Breast epithelium (tissue), 3 donors: ENCODE measurements at regions not wholly inside any gene's neighbourhood (a gene's known extent, or its start where the extent isn't known, plus 50 kb on each side); places are given as distances from the start of the nearest gene placed in this dataset.

Source experiments
- CTCF ChIP-seq, 3 donors: fragments of 450-650 bp; IDR thresholded peaks; one replicate each; pipeline ENCODE4 v1.5.1; 2016 to 2017; ENCODE audit warnings: antibody characterized with exemption in 3 of 3, mild to moderate bottlenecking in 3 of 3, moderate library complexity in 3 of 3
- POLR2A ChIP-seq: fragments of 450-650 bp; IDR thresholded peaks from one replicate; pipeline ENCODE4 v1.6.1; 2016; ENCODE audit warnings: antibody characterized with exemption, mild to moderate bottlenecking, moderate library complexity
- POLR2AphosphoS5 ChIP-seq, 3 donors: sonication (generic); formaldehyde crosslinking; IDR thresholded peaks; one replicate each; pipeline ENCODE4 v1.6.1; 2017; ENCODE audit warnings: antibody characterized with exemption in 3 of 3

- TF ChIP-seq CTCF (IDR thresholded peaks at IDR 0.05) (no peak), POLR2AphosphoS5 (IDR thresholded peaks at IDR 0.05) (no peak), POLR2A (no peak)
Measured at GRCh38 chr12:126668538-126668937, 1598.4 kb upstream of the TMEM132C start.
